ENCODE measurements at regions not wholly inside any gene's neighbourhood (a gene's known extent, or its start where the extent isn't known, plus 50 kb on each side); places are given as distances from the start of the nearest gene placed in this dataset.

GRCh38 chr2:88329815-88330603, 122.5 kb downstream of the FOXI3 start:
- no peak for TF ChIP-seq EP300 (IDR thresholded peaks at IDR 0.05)
- TF ChIP-seq CTCF (IDR thresholded peaks at IDR 0.05): no peak

Data from ovary (tissue), 3 donors.